Thyroid gland (tissue), 4 donors: ENCODE measurements at regions not wholly inside any gene's neighbourhood (a gene's known extent, or its start where the extent isn't known, plus 50 kb on each side); places are given as distances from the start of the nearest gene placed in this dataset.

Source experiments
- POLR2A ChIP-seq, 2 donors: fragments of 450-650 bp; IDR thresholded peaks; one replicate each; pipeline ENCODE4 v1.6.1; 2017; ENCODE audit warnings: antibody characterized with exemption in 2 of 2, mild to moderate bottlenecking in 2 of 2, moderate library complexity in 1 of 2
- TF ChIP-seq, protein P1 (sequence below), 6 experiments: fragments of 200-600 bp in 3 of 6; fragments of 450-650 bp in 3 of 6; sonication (generic) in 3 of 6; IDR thresholded peaks; one replicate each; pipeline ENCODE4 v1.5.1; 2016 to 2019; ENCODE audit warnings: antibody characterized with exemption in 6 of 6, mild to moderate bottlenecking in 2 of 6, inconsistent platforms in 1 of 6, moderate library complexity in 1 of 6

GRCh38 chr7:27466703-27467102, 196.0 kb downstream of the HIBADH start:
- TF ChIP-seq, protein P1, sequence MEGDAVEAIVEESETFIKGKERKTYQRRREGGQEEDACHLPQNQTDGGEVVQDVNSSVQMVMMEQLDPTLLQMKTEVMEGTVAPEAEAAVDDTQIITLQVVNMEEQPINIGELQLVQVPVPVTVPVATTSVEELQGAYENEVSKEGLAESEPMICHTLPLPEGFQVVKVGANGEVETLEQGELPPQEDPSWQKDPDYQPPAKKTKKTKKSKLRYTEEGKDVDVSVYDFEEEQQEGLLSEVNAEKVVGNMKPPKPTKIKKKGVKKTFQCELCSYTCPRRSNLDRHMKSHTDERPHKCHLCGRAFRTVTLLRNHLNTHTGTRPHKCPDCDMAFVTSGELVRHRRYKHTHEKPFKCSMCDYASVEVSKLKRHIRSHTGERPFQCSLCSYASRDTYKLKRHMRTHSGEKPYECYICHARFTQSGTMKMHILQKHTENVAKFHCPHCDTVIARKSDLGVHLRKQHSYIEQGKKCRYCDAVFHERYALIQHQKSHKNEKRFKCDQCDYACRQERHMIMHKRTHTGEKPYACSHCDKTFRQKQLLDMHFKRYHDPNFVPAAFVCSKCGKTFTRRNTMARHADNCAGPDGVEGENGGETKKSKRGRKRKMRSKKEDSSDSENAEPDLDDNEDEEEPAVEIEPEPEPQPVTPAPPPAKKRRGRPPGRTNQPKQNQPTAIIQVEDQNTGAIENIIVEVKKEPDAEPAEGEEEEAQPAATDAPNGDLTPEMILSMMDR (IDR thresholded peaks at IDR 0.05) = no peak
- no peak for TF ChIP-seq POLR2A (IDR thresholded peaks at IDR 0.05)
